ENCODE measurements at regions not wholly inside any gene's neighbourhood (a gene's known extent, or its start where the extent isn't known, plus 50 kb on each side); places are given as distances from the start of the nearest gene placed in this dataset.

DNA sequence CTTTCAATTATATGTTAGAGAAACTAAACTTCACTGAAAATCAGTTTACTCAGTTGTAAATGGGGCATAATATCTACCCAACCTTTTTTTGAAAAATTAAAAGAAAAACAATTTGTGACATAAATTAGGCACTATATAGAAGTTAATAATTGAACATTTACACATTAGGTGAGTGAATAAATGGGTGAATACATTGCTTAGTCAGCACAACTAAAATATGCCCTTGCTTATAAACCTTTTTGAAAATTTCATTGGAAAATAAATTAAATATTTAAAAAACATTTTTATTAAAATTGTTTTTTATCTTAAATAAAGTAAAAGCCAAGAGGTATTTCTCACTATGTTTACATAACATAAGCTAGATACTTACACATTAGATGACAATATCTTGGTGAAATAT, 994.5 kb upstream of the TENM4 start:
- DNase-seq (ENCODE audit: low read depth) = no peak

DNA sequence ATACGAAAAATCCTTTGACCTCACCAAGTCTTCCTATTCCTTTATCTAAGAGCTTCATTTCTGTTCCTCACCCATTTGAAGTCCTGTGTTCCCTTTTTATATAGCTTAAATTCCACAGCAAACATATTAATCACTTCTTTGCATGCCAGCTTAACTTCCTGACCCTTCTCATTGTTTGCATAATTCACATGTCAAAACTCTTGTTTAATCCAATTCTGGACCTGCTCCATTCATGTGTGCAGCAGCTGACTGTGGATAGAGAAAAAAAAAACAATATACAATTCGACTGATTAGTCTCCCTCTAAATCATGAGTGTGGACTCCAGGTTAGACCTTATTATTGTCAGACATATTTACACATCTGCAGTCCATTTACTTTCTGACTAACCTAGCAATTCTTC, 991.2 kb upstream of the TENM4 start:
- DNase-seq (ENCODE audit: low read depth) = no peak

DNA sequence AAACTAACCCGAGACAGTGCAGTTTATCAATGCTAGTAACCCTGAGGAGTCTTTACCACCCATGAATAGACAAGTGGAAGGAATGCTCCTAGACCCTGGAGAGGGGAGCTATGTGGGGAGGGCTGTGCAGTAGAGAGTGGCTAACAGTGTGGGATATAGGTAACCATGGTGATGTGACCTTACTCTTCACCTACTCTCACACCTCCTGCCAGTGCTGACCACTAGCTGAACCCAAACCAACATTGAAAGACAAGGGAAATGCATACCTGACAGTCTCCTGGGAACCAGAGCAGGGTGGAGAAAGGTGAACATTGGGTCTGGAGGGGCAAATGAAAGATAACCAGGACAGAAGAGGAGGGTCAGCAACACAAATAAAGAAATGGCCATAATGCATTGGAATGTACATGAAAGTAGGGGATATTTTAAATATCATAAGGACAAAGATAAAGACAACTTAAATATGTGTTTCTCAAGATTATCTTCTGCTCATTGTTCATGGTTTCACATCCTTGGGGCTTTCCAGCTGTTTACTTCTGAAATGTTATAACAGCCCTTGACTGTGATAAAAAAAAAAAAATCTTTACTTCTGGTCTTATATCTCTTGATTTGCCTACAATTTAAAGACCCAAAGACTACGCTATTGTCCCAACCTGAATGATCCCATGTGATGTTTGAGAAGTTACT, 983.3 kb upstream of the TENM4 start:
- DNase-seq (ENCODE audit: low read depth) = no peak

DNA sequence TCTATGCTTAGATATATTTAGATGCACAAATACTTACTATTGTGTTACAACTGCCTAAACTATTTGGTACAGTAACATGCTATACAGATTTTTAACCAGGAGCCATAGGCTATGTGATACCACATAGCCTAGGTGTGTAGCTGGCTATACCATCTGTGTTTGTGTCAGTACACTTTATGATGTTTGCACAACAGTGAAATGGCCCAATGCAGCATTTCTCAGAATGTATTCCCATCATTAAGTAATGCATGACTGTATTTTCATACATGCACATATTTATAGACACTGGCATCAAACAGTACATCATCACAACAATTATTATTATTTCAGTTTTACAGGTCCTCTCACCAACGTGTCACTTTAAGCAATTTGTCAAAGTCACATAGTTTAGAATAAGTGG, 979.5 kb upstream of the TENM4 start:
- DNase-seq (ENCODE audit: low read depth) = no peak

DNA sequence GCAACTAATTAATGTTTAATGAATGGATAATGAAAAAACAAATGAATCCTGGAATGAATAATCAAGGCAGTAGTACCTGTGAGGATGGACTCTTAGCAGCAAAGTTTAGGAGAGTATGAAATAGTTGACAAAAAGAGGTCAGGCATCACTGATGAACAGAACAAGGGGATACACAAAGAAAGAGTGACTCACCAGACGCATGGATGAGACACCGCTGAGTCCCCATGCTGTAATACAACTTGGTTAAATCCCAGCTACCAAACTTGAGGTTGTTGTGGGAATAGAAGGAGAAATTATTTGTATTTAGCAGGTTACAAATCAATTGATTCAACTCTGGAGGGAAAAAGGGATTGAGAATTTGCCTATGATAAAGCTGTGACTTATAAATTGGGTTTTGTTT, 976.9 kb upstream of the TENM4 start:
- DNase-seq (ENCODE audit: low read depth) = no peak

DNA sequence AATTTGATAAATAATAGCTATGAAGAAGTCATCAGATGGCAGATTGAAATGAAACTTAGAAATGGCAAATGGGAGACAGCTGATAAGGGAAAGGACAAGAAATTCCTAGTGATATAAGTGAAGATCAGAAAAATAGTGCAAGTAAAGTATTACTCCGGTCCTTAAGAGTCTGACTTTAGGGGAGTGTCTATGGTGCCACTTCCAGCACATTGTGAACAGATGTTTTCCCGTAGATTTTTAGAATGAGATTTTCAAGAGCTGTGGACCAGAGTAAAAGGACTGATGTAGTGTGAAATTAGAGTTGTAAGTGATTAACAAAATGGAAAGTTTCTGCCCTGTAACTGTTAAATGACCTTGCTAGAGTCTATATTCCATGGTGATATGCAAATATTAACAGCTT, 974.8 kb upstream of the TENM4 start:
- DNase-seq (ENCODE audit: low read depth) = no peak

DNA sequence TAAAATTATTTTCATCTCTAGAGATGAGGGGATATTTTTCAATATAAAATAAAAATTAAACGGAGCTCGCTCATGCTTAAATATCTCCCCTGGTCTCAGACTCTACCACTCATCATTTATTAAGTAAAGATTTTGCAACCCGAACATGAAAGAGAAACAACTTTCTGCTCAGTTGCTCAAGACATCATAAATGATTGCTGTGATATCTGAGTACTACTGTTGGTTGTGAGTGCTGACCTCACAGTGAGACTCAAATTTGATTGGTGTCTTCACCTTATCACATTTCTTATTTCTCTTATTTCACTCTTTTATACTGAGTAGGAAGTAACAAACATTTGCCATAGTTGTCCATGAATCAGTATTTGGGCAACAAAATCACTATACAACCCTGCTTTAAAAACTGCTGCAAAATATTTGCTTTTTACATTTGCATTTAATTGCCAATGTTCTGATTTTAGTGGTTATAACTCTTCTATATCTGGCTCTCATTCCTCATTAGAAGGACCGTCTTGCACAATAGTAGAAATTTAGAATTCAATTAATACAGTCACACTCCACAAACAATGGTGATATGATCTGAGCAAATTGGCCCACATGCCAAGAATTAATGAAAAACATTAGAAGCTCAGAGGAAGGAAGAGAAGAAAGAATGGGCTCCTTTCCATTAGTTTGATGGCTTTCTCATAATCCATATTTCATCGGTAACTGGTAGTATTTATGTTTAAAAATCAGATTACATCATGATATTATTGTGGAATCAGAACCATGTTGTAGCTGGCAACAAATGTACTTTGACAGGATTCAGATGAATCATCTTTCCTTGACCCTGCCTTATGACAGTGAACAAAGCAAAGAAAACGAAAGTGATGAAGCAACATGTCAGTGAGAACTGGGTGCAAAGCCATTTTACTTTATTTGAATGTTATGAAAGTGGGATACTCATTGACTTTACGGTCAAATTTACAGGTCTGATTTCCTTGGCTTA, 973.6 kb upstream of the TENM4 start:
- no peak for DNase-seq (ENCODE audit: low read depth)

DNA sequence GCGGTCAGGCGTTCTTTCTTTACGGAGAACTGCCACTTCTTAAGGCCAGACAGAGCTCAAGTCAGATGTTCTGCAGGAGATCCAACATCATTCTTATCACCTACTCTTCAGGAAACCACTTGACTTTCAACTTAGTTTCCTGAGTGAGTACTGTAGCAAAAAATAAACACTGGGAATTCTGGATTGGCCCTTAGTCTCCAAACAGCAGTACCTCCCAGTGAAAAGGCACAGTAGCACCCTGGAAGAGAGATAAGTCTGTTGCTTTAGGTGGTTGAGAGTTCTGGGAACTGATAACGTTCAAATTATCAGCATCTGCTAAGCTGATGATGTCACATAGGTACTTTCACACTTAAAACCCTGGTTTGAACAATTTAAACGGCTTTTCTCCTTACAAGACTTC, 971.8 kb upstream of the TENM4 start:
- no peak for DNase-seq (ENCODE audit: low read depth)

DNA sequence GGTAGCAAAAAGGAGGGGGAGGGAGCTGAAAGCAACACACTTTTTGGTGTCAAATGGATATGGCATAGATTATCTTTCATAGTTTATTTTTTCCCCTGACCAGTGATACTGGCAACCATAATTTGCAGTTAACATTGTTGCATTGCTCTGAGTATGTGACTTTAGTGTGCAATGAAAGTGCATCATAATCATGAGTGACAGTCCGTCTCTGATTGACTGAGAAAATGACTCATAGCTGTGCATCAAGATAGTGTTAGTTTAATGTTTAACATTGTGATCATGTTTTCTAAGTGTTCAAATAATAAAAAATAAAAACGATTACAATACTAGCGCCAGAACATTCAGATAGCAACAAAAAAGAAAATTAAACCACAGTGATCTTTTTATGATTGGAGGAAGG, 952.4 kb upstream of the TENM4 start:
- DNase-seq (ENCODE audit: low read depth) = no peak

DNA sequence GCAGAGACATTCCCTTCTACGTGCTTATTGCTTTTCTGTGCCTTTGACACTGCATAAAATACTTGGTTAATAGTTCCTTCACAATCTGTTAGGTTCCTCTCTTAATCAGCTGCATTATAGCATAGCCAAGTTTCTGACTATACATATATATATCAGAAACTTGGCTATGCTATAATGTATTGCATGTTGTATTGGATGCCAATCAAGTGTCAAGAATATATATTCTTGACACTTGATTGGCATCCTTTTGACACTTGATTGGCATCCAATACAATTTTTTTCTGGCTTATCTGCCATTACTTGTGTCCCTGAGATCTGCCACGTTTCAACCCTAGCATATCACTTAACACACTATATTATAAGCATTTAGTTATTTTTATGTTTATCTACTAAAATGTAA, 949.7 kb upstream of the TENM4 start:
- DNase-seq (ENCODE audit: low read depth) = no peak

DNA sequence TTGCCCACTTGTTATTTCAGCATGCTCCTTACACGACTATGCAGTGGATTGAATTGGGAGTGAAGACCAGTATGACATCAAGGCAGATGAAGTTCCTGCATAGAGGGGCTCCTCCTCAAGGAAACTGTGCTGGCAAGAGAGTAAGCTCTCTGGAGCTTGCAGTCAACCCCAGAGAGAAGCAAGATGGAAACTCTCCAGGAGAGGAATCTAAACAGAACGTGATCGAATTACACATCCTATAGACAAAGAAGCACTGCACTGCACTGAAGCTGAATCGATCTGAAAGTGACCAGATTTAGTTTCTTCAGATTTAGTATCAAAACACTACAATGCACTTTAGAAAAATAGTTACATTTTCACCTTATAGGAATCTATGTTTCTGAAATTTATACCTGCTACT, 947.7 kb upstream of the TENM4 start:
- DNase-seq (ENCODE audit: low read depth) = no peak

DNA sequence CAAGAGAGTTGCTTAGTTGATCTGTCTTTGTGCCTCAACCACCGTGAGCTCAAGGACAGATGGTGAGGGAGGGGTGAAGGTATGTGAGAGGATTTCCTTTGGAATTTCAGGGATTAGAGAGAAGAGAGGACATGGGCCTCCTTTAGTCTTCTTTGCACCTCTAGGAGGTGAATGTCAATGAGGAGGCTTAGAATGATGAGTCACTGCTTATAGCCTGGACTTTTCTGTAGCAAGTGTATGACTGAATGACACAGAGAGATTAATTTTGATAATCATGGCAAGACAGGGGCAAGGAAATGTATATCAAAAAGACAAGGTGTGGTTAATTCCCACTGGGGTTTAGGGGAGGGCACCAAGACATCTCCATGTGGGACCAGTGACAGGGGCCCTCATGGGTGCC, 947.3 kb upstream of the TENM4 start:
- DNase-seq (ENCODE audit: low read depth) = no peak

DNA sequence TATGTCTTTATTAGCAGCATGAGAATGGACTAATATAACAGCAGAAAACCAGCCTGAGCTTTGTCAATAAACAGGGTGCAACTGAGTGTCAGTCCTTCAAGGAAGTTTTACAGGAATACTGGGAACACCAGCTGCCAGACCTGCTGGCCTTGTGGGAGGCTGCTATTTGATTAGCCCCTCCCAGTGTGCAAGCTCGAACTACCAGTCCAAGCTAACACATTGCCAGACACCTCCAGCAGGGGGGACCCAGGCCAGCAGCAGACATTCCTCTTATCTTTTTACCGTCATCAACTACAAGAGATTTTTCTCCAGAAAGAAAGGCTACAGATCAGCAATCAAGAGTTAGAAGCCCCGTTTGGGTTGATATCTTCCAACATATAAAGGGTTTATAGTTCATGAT, 942.8 kb upstream of the TENM4 start:
- no peak for DNase-seq (ENCODE audit: low read depth)

DNA sequence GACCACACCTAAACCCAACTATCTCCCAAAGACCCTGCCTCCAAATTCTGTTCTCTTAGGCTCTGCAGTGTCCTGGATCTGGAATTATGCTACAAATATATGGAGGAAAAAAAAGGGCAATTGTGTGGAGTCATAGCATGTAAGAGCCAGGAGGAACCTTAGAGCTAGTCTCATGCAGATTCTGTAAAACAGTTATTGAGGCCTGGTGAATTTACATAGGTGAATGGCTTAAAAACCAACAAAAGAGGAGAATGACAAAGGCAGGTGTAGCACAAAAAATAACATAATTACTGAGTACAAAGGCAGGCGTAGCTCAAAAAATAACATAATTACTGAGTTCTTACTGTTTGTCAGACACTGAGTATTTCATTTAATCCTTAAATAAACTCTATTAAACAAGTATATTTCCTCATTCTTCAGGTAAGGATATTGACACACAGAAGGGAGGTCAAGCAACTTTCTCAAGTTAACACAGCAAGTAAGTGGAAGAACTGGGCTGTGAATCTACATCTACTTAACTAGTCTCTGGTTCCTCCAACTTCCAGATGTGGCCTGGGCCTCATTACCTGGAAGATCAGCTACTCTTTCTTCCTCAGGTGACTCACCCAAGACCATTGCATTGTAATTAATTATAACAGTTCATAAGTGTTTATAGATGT, 938.9 kb upstream of the TENM4 start:
- no peak for DNase-seq (ENCODE audit: low read depth)

DNA sequence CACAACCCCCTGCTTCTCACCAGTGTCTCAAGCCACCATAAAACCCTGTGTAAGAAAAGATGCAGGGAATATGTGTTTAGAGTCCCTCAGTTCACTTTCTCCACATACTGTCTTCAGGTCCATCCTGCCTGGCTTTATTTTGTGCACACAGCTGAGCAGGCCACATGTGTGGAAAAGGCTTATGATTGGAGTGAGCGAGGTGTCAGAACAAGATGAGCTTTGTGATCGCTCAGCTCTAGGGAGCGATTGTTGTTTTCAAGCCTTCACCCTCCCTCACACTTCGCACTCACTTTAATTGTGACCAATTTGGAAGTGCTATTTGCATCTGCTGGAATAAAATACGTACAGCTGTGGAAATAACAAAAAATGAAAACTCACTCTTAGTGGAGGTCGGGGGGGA, 931.1 kb upstream of the TENM4 start:
- DNase-seq (ENCODE audit: low read depth) = no peak

DNA sequence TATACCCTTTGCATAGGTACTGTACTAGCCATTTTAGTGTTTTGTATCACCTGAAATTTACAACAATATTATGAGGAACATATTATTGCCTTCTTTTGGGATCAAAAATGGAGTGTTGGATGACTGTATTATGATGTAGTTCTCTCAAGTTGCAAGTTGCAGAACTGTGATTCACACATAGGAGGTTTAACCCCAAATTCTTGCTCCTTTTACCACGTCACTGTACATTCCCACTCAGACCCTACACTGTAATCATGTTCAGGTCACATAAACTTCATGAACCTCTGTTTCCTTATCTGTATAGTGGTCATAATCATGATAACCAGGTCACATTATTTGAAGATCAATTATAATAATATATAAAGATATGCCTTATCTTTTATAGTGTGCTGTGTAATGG, 925.1 kb upstream of the TENM4 start:
- no peak for DNase-seq (ENCODE audit: low read depth)

DNA sequence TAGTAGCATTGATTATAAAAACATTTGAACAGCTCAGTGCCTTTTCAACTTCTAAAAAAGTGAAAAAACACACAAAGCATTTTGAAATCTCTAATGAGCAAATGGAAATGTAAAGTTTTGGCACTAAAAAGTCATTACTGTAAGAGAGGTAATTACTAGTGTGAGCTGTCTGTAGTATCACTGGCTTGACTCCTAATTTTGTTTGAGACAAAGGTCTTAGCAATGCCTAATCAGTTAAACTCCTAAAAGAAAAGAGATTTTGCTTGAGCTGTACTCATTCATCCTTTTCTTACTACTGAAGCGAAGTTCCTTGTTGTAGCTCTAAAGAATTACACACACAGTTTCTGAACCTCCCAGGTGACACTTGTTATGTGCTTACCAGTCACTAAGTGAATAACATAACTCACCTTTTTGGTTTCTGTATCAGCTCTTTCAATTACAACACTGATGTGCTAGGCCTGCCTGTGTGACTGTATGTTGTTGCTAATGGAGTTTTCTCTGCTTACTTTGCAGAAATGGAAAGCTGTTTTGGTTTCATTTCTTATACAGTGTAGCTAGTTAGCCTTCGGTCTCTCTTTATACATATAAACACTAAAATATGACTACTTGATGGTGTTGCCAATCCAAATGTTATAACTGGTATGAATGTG, 924.4 kb upstream of the TENM4 start:
- no peak for DNase-seq (ENCODE audit: low read depth)

DNA sequence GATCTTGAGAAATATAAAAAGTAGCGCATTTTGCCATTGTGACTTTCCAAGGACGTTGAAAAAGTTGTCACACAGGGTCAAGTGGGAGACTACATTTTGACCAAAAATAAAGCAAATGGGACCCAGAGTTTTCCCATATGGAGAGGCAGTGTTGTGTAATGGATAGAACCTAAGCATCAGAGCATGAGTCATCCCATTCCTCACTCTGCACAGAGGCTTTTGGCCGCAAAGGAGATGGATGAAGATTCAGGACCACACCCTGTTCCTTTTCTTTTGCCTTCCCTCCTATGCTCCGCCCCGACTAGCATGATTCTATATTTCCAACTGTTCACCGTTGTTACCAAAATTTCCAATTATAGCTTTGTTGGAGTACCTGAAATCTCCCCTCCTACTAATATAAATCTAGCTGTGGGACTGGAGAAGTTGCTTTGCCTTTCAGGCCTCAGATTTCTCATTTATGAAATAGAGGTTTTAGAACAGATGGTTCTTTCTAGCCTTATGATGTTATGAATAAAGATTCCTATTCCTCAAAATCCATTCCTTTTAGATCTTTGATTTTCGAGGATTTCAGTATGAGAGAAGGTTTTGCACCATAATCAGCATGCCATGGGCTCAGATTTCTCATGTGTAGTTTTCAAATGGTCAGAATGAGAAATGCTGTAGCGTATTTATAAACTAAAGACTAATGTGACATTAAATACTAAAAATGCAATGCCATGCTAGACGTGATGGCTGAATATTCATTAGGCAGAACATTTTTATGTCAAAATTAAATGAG, 921.9 kb upstream of the TENM4 start:
- DNase-seq (ENCODE audit: low read depth) = no peak

DNA sequence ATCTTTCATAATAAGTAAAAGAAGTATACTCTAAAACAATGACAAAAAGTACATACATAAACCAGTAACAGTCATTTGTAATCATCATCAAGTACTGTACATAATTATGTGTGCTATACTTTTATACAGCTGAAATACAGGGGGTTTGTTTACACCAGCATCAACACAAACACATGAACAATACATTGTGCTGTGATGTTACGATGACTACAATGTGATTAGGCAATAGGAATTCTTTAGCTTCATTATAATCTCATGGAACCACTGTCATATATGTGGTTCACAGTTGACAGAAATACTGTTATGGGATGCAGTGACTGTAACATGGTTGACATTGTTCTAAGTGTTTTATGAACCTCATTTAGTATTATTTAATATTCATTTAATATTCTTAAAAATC, 914.4 kb upstream of the TENM4 start:
- DNase-seq (ENCODE audit: low read depth) = no peak

DNA sequence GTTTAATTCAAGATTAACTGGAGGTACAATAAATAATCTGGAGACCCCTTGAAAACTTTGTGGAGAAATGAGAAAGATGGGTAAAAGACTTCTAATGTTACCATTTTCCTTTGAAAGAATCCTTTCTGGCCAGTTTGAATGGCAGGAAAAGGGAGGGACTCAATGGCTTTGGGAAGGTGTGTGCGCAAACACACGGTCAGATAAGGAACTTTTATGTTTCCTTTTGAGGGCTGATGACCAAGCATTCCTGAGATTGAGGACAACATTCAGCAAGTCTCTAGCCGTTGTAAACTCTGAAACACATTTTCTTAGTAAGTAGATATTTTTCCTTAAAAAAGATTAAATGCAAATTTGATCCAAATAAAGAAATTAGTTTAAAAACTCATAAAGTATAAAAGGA, 909.7 kb upstream of the TENM4 start:
- no peak for DNase-seq (ENCODE audit: low read depth)

DNA sequence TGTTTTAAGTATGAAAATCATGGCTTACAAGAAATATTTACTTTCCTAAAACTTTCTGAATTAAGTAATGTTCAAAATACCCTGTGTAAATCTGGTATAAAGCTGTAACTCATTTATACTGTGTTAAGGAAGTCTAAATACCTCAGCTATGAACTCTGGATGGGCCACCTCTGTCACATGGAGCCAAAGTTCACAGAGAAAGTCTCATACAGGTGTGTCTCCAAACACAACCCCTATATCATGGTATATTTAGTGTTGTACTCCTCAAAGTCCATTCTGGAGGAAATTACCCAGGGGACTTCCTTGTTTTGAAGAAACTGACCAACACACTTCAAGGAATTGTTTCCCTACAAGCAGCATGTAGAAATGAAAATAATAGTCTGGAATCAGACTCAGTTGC, 909.2 kb upstream of the TENM4 start:
- no peak for DNase-seq (ENCODE audit: low read depth)

Data from activated T-cell treated with anti-CD3 and anti-CD28 coated beads for 48 hours (primary cell).